ENCODE measurements at regions not wholly inside any gene's neighbourhood (a gene's known extent, or its start where the extent isn't known, plus 50 kb on each side); places are given as distances from the start of the nearest gene placed in this dataset.

DNA sequence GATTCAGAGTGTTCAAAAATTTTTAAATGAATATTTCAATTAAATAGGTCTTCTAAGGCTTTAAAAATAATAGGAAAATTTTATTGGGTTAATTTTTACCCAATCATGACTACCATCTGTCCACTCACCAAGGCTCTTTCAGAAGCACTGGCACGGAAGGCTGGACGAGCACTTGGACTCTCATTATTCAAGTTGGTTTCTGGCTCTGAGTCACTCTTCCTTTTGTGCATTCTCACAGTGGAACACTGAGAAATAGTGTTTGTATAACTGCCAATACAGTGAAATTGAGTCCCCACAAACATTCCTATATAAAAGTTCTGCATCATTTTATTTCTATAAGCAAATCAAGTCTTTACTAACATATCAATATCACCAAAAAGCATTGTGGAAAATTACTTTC lies 1149.0 kb downstream of the EFNA5 start:
- intact Hi-C loops (cut with micrococcal nuclease): no loop called here
- FAIRE-seq (peak; percentile 93), DNase-seq (ENCODE audit: low read depth, low spot score) (peak; percentile 88)
- Histone ChIP-seq H3K79me2 (ENCODE audit: control insufficient read depth, insufficient read depth, low read length) (no peaks in the 10 kb centered on the region), H3K27me3 (ENCODE audit: control insufficient read depth in 2 of 2, insufficient read depth in 2 of 2, low read length in 2 of 2) (no peaks in the 10 kb centered on the region), H3K9ac (replicated peaks; ENCODE audit: extremely low read depth, insufficient read depth, low read length) (no peak overlapping the region), H3K4me3 (replicated peaks in 1 of 3; ENCODE audit: insufficient read depth in 1 of 3, low read depth in 1 of 3, low read length in 3 of 3) (no peak overlapping the region), H4K20me1 (replicated peaks; ENCODE audit: control insufficient read depth, extremely low read depth, insufficient read depth, low read length) (no peaks in the 10 kb centered on the region), H3K9me3 (replicated peaks; ENCODE audit: control insufficient read depth, insufficient read depth, low read length) (no peaks in the 10 kb centered on the region), H3K4me1 (ENCODE audit: control insufficient read depth, extremely low read depth, insufficient read depth, low read length) (peaks cover 14% of the 10 kb centered on the region), H3K4me2 (ENCODE audit: insufficient read depth, low read length) (peak overlapping the region; percentile 5), H3K9me1 (replicated peaks; ENCODE audit: control insufficient read depth, extremely low read depth, insufficient read depth, low read length) (no peaks in the 10 kb centered on the region), H3K36me3 (ENCODE audit: control insufficient read depth in 2 of 2, extremely low read depth in 1 of 2, insufficient read depth in 2 of 2, low read length in 2 of 2) (no peaks in the 10 kb centered on the region), H2AFZ (ENCODE audit: low read depth, low read length) (no peak overlapping the region), H3K27ac (ENCODE audit: insufficient read depth, low read depth, low read length) (peak overlapping the region; percentile 25)
- CTCF ChIA-PET: interaction anchor here (1.1 kb wide), 1 partner anchor 10 kb away, joined by 5 read pairs; no protein-coding TSS in a partner anchor
- POLR2A ChIA-PET: no interaction called here
- no TSS peak for BruUV-seq (replicated peaks)
- TF ChIP-seq, protein P1, sequence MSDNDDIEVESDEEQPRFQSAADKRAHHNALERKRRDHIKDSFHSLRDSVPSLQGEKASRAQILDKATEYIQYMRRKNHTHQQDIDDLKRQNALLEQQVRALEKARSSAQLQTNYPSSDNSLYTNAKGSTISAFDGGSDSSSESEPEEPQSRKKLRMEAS (IDR thresholded peaks at IDR 0.05; ENCODE audit: insufficient read depth, insufficient read length): no peak
- TF ChIP-seq POLR2AphosphoS5 (IDR thresholded peaks at IDR 0.05; ENCODE audit: insufficient read depth, low read depth, low read length): no peak
- TF ChIP-seq GATA2 (IDR thresholded peaks at IDR 0.05; ENCODE audit: insufficient read depth, insufficient read length, low read depth, low read length): no peak
- peak; percentile 76 for TF ChIP-seq FOS (IDR thresholded peaks at IDR 0.05; ENCODE audit: borderline replicate concordance, insufficient read depth, low read length)
- no peak for TF ChIP-seq EZH2 (IDR thresholded peaks at IDR 0.05; ENCODE audit: borderline replicate concordance, low read depth, low read length, severe bottlenecking)
- TF ChIP-seq JUN (IDR thresholded peaks at IDR 0.05; ENCODE audit: borderline replicate concordance, insufficient read depth, insufficient read length, low read depth): peak; percentile 23
- no peak for TF ChIP-seq POLR2A (IDR thresholded peaks at IDR 0.05; ENCODE audit: low read depth, low read length)
- dilution Hi-C loops (cut with MboI; ENCODE audit: extremely low pct_ligation_motif_present, low sequenced_read_pairs): no loop called here

DNA sequence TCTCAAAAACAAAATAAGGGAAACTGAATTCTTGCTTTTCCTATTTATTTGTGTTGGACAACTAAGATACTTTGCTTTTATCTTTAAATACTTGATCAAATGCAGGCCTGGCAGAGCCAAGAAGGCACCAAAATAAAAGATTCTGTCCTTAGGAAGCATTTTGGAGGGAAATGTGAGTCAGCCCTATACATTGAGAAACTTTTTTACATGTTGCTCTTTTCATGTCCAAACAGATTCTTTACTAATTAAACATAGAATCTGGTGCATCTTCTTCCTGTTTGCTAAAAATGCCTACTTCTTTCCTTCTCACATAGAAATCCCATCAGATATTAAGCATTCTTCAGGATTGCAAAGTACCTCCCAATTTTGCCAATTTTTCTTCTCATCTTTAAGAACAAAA lies 1160.4 kb downstream of the EFNA5 start:
- no peak for FAIRE-seq

More for the DNA sequence above, 1160.4 kb downstream of the EFNA5 start:
- no peaks in the 10 kb centered on the region for H3K9me1 ChIP-seq (replicated peaks; ENCODE audit: control insufficient read depth, extremely low read depth, insufficient read depth, low read length)
- dilution Hi-C loops (cut with MboI; ENCODE audit: extremely low pct_ligation_motif_present, low sequenced_read_pairs) (no loop called here), intact Hi-C loops (cut with micrococcal nuclease) (no loop called here)
- TF ChIP-seq MYC (IDR thresholded peaks at IDR 0.05; ENCODE audit: low read depth, low read length): no peak
- no peak for TF ChIP-seq JUN (IDR thresholded peaks at IDR 0.05; ENCODE audit: borderline replicate concordance, insufficient read depth, insufficient read length, low read depth)
- TF ChIP-seq GATA2 (IDR thresholded peaks at IDR 0.05; ENCODE audit: insufficient read depth, insufficient read length, low read depth, low read length): no peak
- TF ChIP-seq POLR2A (IDR thresholded peaks at IDR 0.05; ENCODE audit: low read depth, low read length): no peak
- no peak for TF ChIP-seq POLR2AphosphoS5 (IDR thresholded peaks at IDR 0.05; ENCODE audit: insufficient read depth, low read depth, low read length)
- no peak for TF ChIP-seq FOS (IDR thresholded peaks at IDR 0.05; ENCODE audit: borderline replicate concordance, insufficient read depth, low read length)
- no peak for TF ChIP-seq EZH2 (IDR thresholded peaks at IDR 0.05; ENCODE audit: borderline replicate concordance, low read depth, low read length, severe bottlenecking)
- H3K4me1 ChIP-seq (ENCODE audit: control insufficient read depth, extremely low read depth, insufficient read depth, low read length): no peaks in the 10 kb centered on the region
- no peaks in the 10 kb centered on the region for H4K20me1 ChIP-seq (replicated peaks; ENCODE audit: control insufficient read depth, extremely low read depth, insufficient read depth, low read length)
- DNase-seq (ENCODE audit: low read depth, low spot score): no peak
- ChIA-PET CTCF (no interaction called here), POLR2A (no interaction called here)
- H3K4me2 ChIP-seq (ENCODE audit: insufficient read depth, low read length): no peak overlapping the region
- H3K79me2 ChIP-seq (ENCODE audit: control insufficient read depth, insufficient read depth, low read length): no peaks in the 10 kb centered on the region
- no TSS peak for BruUV-seq (replicated peaks)
- H3K9ac ChIP-seq (replicated peaks; ENCODE audit: extremely low read depth, insufficient read depth, low read length): no peak overlapping the region
- H3K36me3 ChIP-seq (ENCODE audit: control insufficient read depth in 2 of 2, extremely low read depth in 1 of 2, insufficient read depth in 2 of 2, low read length in 2 of 2): no peaks in the 10 kb centered on the region
- no peaks in the 10 kb centered on the region for H3K9me3 ChIP-seq (replicated peaks; ENCODE audit: control insufficient read depth, insufficient read depth, low read length)
- no peak overlapping the region for H2AFZ ChIP-seq (ENCODE audit: low read depth, low read length)
- no peak overlapping the region for H3K27ac ChIP-seq (ENCODE audit: insufficient read depth, low read depth, low read length)
- no peaks in the 10 kb centered on the region for H3K27me3 ChIP-seq (ENCODE audit: control insufficient read depth in 2 of 2, insufficient read depth in 2 of 2, low read length in 2 of 2)
- no peak overlapping the region for H3K4me3 ChIP-seq (replicated peaks in 1 of 3; ENCODE audit: insufficient read depth in 1 of 3, low read depth in 1 of 3, low read length in 3 of 3)

Data from endothelial cell of umbilical vein (primary cell).